ENCODE measurements at regions not wholly inside any gene's neighbourhood (a gene's known extent, or its start where the extent isn't known, plus 50 kb on each side); places are given as distances from the start of the nearest gene placed in this dataset.

DNA sequence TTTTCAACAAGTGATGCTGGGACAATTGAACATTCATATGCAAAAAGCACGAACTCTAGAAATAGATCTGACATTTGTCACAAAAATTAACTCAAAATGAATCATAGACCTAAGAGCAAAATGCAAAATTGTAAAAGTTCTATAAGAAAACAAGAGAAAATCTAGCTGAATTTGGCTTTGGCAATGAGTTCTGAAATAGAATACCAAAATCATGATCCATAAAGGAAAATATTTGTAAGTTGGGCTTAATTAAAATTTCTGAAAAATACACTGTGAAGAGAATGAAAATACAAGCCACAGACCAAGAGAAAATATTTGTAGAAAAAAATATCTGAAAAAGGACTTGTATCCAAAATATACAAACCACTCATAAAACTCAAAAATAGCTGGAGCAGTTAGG is 698.8 kb upstream of the CELF2 start:
- in situ Hi-C loops (cut with HindIII; ENCODE audit: low sequenced_read_pairs): no loop called here

DNA sequence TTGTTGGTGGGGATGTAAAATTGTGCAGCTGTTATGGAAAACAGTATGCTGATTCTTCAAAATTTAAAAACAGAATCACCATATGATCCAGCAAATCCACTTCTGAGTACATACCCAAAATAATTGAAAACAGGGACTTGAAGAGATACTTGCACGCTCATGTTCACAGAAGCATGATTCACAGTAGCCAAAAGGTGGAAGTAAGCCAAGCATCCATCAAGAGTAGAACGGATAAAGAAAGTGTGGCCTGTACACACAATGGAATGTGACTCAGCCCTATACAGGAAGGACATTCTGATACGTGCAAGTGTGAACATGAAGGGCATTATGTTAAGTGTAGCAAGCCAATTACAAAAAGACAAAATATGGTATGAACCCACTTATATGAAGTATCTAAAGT is 696.7 kb upstream of the CELF2 start:
- in situ Hi-C loops (cut with HindIII; ENCODE audit: low sequenced_read_pairs): no loop called here

- in situ Hi-C loops (cut with HindIII; ENCODE audit: low sequenced_read_pairs): no loop called here
Measured at GRCh38 chr10:10326116-10326515, 691.6 kb upstream of the CELF2 start.

DNA sequence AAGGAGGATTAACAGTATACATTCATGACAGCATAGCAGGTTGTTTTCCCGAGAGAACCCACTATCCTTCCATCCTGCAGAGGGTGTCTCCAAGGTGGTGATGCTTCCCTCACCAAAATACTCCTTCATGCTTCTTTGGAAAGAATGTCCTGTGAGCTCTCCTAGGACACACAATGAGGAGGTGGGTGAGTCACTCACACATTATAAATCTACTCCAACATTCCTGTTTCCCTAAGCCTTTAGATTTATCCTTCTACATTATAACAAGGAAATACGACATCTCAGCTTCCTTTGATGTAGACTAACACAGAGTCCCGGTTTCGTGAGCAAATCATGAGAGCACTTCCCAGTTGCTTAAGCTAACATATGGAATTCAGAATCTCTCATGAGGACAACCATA is 689.7 kb upstream of the CELF2 start:
- in situ Hi-C loops (cut with HindIII; ENCODE audit: low sequenced_read_pairs): no loop called here

GRCh38 chr10:10330418-10330817 is 687.3 kb upstream of the CELF2 start:
- in situ Hi-C loops (cut with HindIII; ENCODE audit: low sequenced_read_pairs): no loop called here

DNA sequence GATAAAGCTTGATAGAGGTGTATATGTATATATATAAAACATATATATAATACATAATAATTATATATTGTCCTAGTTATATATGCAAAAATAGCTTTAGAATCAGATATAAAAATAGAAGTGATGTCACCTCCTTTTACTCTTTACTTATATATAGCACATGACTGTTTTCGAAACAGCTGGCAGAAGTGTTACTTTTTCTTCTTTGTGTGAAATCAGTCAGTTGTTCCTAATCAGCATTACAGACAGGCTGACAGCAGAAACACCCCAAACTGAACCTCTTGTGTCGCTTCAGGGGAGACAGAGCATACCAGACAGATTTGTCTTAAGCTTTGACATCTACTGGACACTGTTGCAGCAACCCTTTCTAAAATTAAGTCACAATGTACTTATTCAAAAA is 684.9 kb upstream of the CELF2 start:
- in situ Hi-C loops (cut with HindIII; ENCODE audit: low sequenced_read_pairs): no loop called here

GRCh38 chr10:10333622-10334021 is 684.0 kb upstream of the CELF2 start:
- in situ Hi-C loops (cut with HindIII; ENCODE audit: low sequenced_read_pairs): no loop called here

DNA sequence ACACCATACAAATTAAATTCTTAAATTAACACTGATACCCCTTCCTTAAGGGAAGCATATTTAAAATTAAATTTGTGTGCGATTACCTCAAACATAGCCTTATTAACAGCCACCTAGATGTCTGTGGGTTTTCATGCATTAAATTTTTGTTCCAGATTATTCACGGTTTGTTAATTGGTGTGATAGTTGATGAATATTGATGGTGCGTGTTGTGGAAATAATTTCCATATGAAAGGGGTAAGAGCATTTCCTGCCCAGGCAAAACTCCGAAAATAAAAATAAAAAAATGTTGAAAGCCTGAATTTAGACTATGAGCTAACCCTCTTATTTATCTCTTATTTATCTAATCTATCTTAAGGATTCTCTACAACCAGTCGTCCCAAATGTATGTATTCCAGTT is 679.3 kb upstream of the CELF2 start:
- in situ Hi-C loops (cut with HindIII; ENCODE audit: low sequenced_read_pairs): no loop called here

GRCh38 chr10:10346390-10347150 is 671.1 kb upstream of the CELF2 start:
- in situ Hi-C loops (cut with HindIII; ENCODE audit: low sequenced_read_pairs): no loop called here

GRCh38 chr10:10350050-10350449 is 667.6 kb upstream of the CELF2 start:
- in situ Hi-C loops (cut with HindIII; ENCODE audit: low sequenced_read_pairs): no loop called here

- in situ Hi-C loops (cut with HindIII; ENCODE audit: low sequenced_read_pairs): no loop called here
Measured at GRCh38 chr10:10351451-10351850, 666.2 kb upstream of the CELF2 start.

DNA sequence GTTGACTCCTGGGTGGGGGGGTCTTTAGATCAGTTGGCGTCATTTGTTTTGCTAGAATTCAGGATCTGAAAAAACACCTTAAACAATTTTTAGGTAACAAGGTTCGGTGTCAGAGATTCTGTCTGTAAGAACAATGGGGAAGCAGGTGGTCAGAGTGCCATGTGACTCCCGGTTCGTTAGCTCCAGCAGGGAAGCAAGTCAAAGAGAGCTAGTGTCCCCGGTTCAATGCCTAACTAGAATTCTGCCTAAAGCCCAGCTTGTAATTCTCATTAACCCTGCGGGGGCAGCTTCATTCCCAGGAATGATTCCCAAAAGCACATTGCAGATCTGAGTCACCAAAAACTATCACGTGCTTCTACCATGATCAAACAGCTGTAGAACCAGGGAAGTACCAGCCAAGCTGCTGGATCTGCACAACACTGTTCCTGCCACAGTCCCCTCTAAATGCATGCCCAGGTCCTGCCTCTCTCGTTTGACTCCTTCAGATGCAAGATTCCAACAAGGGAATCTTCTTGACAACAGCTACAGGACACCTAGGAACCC is 664.3 kb upstream of the CELF2 start:
- in situ Hi-C loops (cut with HindIII; ENCODE audit: low sequenced_read_pairs): no loop called here

GRCh38 chr10:10359263-10359662 is 658.4 kb upstream of the CELF2 start:
- in situ Hi-C loops (cut with HindIII; ENCODE audit: low sequenced_read_pairs): no loop called here

- in situ Hi-C loops (cut with HindIII; ENCODE audit: low sequenced_read_pairs): no loop called here
Measured at GRCh38 chr10:10361301-10361885, 656.3 kb upstream of the CELF2 start.

GRCh38 chr10:10362800-10363199 is 654.9 kb upstream of the CELF2 start:
- in situ Hi-C loops (cut with HindIII; ENCODE audit: low sequenced_read_pairs): no loop called here

DNA sequence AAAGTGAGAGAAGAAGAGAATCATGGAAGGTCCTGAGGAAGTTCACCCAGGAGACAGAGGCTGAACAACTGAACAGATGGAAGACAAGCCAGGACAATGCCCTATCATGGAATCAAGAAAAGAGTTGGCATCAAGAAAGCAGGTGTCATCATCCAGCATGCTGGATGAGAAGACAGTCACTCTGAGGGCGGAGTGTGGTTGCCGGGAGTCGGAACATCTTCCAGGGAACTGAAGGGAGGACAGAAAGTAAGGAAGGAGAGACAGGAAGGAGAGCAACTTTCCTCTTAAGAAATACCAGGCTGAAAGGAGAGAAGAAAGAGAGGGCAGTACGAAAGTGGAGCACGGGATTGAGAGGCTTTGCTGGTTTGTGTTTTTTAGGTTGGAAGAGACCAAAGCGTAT is 654.5 kb upstream of the CELF2 start:
- in situ Hi-C loops (cut with HindIII; ENCODE audit: low sequenced_read_pairs): no loop called here

DNA sequence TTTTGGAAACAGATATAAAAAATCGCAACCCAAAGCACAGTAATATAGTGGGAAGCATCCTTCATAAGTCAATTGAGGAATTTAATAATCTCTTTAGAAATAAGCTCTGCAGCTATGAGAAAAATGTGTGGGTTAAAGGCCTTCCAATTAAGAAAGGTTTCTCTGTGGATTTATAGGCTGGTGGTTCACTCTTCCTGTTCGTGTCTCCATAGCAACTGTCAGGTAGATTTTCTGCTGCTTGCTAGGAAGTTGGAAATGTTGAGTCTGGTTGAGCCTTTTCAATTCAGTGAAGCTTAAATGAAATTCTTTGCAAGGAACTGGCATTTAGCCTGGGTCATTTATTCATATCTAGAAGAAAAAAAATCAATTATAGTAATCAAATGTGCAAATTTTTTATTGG is 652.8 kb upstream of the CELF2 start:
- in situ Hi-C loops (cut with HindIII; ENCODE audit: low sequenced_read_pairs): no loop called here

DNA sequence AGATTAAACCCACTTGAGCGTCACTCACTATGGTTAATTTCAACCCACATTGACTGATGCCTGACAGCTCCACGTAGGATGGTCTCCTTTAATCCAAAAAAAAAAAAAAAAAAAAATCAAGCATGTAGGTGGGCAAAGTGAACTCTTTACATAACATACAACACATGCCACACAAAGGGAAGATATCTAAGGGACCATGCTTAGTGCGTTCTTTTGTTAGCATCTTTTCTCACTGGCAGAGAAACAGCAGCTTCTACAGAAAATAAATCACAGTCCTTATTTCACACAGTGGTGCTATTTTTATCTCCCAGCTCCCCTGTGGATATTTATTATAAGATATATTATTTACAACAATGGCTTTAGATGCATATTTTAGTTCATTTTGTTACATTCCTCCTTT is 652.0 kb upstream of the CELF2 start:
- in situ Hi-C loops (cut with HindIII; ENCODE audit: low sequenced_read_pairs): no loop called here

DNA sequence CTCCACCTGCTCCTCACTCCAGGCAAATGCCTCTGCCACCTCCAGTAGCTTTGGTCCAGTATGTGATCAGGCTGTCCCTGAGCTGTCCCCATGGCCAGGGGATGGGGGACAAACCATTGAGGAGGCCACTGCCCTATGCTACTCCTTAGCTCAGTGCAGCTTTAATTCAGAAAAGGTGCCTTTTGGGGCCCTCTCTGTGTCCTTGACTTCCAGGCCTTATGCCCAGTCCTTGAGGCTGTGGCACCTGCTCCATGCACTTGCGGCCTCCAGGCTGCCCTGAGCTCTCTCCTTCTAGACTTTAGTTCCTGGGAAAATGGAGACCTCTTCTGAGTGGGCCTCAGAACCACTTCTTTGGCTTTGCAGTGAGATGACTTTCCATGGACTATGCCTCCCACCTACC is 650.8 kb upstream of the CELF2 start:
- in situ Hi-C loops (cut with HindIII; ENCODE audit: low sequenced_read_pairs): no loop called here

DNA sequence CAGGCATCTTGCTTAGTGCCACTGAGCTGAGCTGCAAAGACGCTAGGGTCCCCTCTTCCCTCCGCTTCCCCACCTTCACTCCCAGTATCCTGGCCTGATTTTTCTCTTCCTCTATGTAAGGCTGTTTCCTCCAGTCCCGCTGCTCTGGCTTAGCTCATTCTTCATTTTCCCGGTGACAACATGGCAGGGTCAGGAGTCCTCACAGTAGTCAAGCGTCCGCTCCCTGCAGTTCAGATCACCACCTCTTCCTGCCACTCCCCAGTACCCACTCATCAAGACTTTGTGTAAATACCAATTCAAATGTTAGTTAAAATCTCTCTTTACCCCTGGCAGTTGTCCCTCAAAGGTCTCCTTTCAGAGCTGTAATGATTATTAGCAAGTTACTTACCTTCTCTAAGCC is 650.4 kb upstream of the CELF2 start:
- in situ Hi-C loops (cut with HindIII; ENCODE audit: low sequenced_read_pairs): no loop called here

DNA sequence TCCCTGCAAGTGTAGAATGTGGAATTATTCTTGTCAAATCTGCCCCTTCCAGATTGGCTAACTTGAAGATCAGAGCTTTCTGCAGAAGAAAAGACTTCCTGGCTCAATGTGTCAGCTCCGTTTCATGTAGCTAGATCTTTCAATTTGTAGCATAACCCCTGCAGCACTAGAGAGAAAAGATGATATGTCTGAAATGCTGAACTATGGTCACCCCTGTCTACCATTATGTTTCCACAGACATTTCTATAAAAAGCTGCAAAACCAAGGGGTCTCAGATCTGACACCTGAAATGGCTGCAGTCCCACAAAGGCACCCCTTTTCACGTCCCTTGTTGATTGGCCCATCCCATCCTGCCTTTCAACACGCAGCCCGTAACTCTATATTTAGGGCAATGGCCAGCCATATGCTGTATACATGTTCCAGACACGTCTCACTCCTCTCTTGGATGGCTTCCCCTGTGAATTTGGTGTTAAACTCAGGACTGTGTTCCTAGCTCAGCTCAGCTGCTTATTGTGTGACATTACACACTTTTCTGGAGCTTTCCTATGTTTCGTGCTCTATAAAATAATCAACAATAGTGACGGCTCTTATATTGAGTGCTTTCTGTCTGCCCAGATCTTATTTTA is 648.6 kb upstream of the CELF2 start:
- in situ Hi-C loops (cut with HindIII; ENCODE audit: low sequenced_read_pairs): no loop called here

- in situ Hi-C loops (cut with HindIII; ENCODE audit: low sequenced_read_pairs): no loop called here
Measured at GRCh38 chr10:10385831-10386230, 631.8 kb upstream of the CELF2 start.
